ENCODE measurements at regions not wholly inside any gene's neighbourhood (a gene's known extent, or its start where the extent isn't known, plus 50 kb on each side); places are given as distances from the start of the nearest gene placed in this dataset.

DNA sequence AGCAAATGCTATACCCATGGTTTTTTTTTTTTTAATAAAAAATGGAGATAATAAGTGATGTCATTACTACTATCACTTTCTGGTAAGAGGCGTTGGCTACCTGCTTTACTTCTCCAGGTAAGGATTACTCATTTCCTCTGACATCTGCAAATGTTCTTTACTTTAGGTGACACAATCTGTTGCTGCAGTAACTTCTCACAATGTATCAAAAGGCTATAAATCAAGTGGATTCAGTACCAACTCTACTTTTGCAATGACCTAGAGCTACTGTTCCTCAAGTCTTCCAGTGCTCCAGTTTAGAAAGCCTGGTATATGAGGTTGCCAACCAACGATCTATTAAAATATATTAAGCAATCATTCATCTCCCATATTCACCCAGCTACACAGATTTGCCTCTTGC lies 129.1 kb downstream of the PLK2 start (continued):
- no peak for TF ChIP-seq TAF1 (IDR thresholded peaks at IDR 0.05; ENCODE audit: low read depth, low read length)

DNA sequence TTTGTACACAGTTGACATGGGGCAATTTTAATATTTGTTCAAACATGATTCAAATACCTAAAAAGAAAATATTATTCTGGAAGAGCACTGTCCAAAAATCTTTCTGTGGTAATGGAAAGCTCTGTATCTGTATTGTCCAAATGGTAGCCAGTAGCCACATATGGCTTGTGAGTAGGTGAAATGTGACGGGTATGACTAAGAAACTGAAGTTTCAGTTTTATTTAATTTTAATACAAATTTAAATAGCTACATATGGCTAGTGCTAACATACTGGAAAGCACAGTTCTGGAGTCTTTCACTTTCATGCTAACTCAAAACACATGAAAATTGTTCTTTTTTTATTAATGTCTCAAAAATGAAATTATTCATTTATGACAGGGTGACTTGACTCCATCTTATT lies 132.6 kb downstream of the PLK2 start:
- CTCF ChIA-PET (ENCODE audit: partially characterized antibody): interaction anchor here (1.6 kb wide), 1 partner anchor 15 kb away, joined by 3 read pairs; no protein-coding TSS in a partner anchor
- WGBS, 2 experiments (ENCODE audit: extremely low coverage in 1 of 2, insufficient coverage in 1 of 2, insufficient read length in 1 of 2, insufficient replicate concordance in 2 of 2, low coverage in 1 of 2, low lambda C conversion rate in 2 of 2, missing lambda C conversion rate in 1 of 2): 92% methylated on average over 1 of the region's 1 CpG; no CpG with 5 or more reads in 1 of the 2 experiments
- Histone ChIP-seq H2AFZ (ENCODE audit: low read length) (no peak overlapping the region), H3K18ac (ENCODE audit: extremely low read depth, low read length) (no peak overlapping the region), H2AK5ac (ENCODE audit: low read depth, low read length) (no peak overlapping the region), H4K8ac (ENCODE audit: extremely low read depth, insufficient read depth, low read length) (no peak overlapping the region), H3K79me2 (ENCODE audit: control insufficient read depth in 1 of 2, insufficient read depth in 2 of 2, low read length in 2 of 2) (no peaks in the 10 kb centered on the region), H3K27ac (ENCODE audit: low read depth, low read length) (no peak overlapping the region), H2BK15ac (ENCODE audit: low read length) (no peak overlapping the region), H3K4me2 (ENCODE audit: insufficient read depth in 1 of 2, low read depth in 2 of 2, low read length in 2 of 2) (no peak overlapping the region), H4K5ac (ENCODE audit: insufficient read length, low read depth, low read length) (no peak overlapping the region), H4K20me1 (replicated peaks in 1 of 2; ENCODE audit: control insufficient read depth in 1 of 2, insufficient read depth in 2 of 2, low read length in 2 of 2) (no peaks in the 10 kb centered on the region), H3K4me1 (replicated peaks in 1 of 4; ENCODE audit: control insufficient read depth in 3 of 4, insufficient read depth in 4 of 4, low read length in 3 of 4) (peaks cover 0 to 3% (median 0%) of the 10 kb centered on the region in 4 experiments; a peak in 2 of 7 replicates), H2BK5ac (ENCODE audit: low read depth, low read length) (no peak overlapping the region), H3K27me3 (replicated peaks in 1 of 4; ENCODE audit: control insufficient read depth in 3 of 4, extremely low read depth in 1 of 4, insufficient read depth in 3 of 4, low read length in 3 of 4) (no peaks in the 10 kb centered on the region), H3K14ac (ENCODE audit: insufficient read length) (no peak overlapping the region), H2BK20ac (ENCODE audit: low read length) (no peak overlapping the region), H4K91ac (replicated peaks; ENCODE audit: insufficient read length, low read length) (no peak overlapping the region), H2BK120ac (replicated peaks; ENCODE audit: low read depth, low read length) (no peak overlapping the region), H2BK12ac (ENCODE audit: low read depth, low read length) (no peak overlapping the region), H3K23me2 (ENCODE audit: low read depth, low read length) (no peaks in the 10 kb centered on the region), H3K36me3 (ENCODE audit: control insufficient read depth in 2 of 4, insufficient read depth in 4 of 4, low read length in 3 of 4) (no peaks in the 10 kb centered on the region), H3K56ac (replicated peaks; ENCODE audit: insufficient read length, low read depth, low read length) (no peak overlapping the region), H3K23ac (ENCODE audit: insufficient read length) (no peak overlapping the region), H3K79me1 (ENCODE audit: low read depth, low read length) (no peaks in the 10 kb centered on the region), H3K4me3 (ENCODE audit: extremely low read depth in 1 of 4, insufficient read depth in 2 of 4, low read depth in 3 of 4, low read length in 4 of 4) (no peak overlapping the region), H3K9me3 (ENCODE audit: insufficient read depth in 2 of 2, low read depth in 1 of 2, low read length in 1 of 2) (no peaks in the 10 kb centered on the region), H3K9ac (replicated peaks in 1 of 4; ENCODE audit: extremely low read depth in 1 of 4, low read depth in 3 of 4, low read length in 3 of 4) (no peak overlapping the region), H3K4ac (replicated peaks; ENCODE audit: insufficient read length, low read depth, low read length) (no peak overlapping the region)
- FAIRE-seq (no peak), DNase-seq (ENCODE audit: low read depth in 1 of 2, low spot score in 2 of 2) (no peak)
- POLR2A ChIA-PET (ENCODE audit: partially characterized antibody): no interaction called here
- TF ChIP-seq POU5F1 (IDR thresholded peaks at IDR 0.05; ENCODE audit: low read depth, low read length) (no peak), RFX5 (IDR thresholded peaks at IDR 0.05; ENCODE audit: borderline replicate concordance, low read depth, low read length) (no peak), NRF1 (IDR thresholded peaks at IDR 0.05; ENCODE audit: low read depth, low read length) (no peak), HDAC6 (IDR thresholded peaks at IDR 0.05; ENCODE audit: low read depth, low read length) (no peak), PHF8 (conservative IDR thresholded peaks at IDR 0.05; ENCODE audit: low read depth, low read length) (no peak), TAF1 (IDR thresholded peaks at IDR 0.05; ENCODE audit: low read depth, low read length) (no peak), ASH2L (IDR thresholded peaks at IDR 0.05; ENCODE audit: low read length) (no peak), KDM1A (IDR thresholded peaks at IDR 0.05; ENCODE audit: borderline replicate concordance, low read length) (no peak), JUND (IDR thresholded peaks at IDR 0.05; ENCODE audit: low read length) (no peak), CTBP2 (IDR thresholded peaks at IDR 0.05; ENCODE audit: borderline replicate concordance, insufficient read depth, insufficient read length, low read length) (no peak)
- TF ChIP-seq, protein P1, sequence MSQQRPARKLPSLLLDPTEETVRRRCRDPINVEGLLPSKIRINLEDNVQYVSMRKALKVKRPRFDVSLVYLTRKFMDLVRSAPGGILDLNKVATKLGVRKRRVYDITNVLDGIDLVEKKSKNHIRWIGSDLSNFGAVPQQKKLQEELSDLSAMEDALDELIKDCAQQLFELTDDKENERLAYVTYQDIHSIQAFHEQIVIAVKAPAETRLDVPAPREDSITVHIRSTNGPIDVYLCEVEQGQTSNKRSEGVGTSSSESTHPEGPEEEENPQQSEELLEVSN (IDR thresholded peaks at IDR 0.05): no peak
- TF ChIP-seq, protein P2, sequence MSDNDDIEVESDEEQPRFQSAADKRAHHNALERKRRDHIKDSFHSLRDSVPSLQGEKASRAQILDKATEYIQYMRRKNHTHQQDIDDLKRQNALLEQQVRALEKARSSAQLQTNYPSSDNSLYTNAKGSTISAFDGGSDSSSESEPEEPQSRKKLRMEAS (IDR thresholded peaks at IDR 0.05): no peak

Data from H1 (cell line).